ENCODE measurements at regions not wholly inside any gene's neighbourhood (a gene's known extent, or its start where the extent isn't known, plus 50 kb on each side); places are given as distances from the start of the nearest gene placed in this dataset.

GRCh38 chr7:131649003-131649541, 92.6 kb upstream of the PODXL start:
- POLR2A ChIA-PET, result no interaction called here
- DNase-seq (ENCODE audit: low read depth, low spot score) (no peak), FAIRE-seq (no peak)

More at GRCh38 chr7:131649003-131649541, 92.6 kb upstream of the PODXL start:
- no peaks in the 10 kb centered on the region for H3K27me3 ChIP-seq (ENCODE audit: control insufficient read depth in 2 of 2, insufficient read depth in 2 of 2, low read length in 2 of 2)
- TF ChIP-seq CTCF (IDR thresholded peaks at IDR 0.05; ENCODE audit: extremely low read depth in 1 of 2, insufficient read depth in 1 of 2, low read depth in 1 of 2, low read length in 2 of 2), result no peak
- TF ChIP-seq EZH2 (IDR thresholded peaks at IDR 0.05; ENCODE audit: borderline replicate concordance, low read depth, low read length, severe bottlenecking), result no peak
- TF ChIP-seq POLR2A (IDR thresholded peaks at IDR 0.05; ENCODE audit: low read depth, low read length), result no peak
- no peak for TF ChIP-seq JUN (IDR thresholded peaks at IDR 0.05; ENCODE audit: borderline replicate concordance, insufficient read depth, insufficient read length, low read depth)
- no peak for TF ChIP-seq MYC (IDR thresholded peaks at IDR 0.05; ENCODE audit: low read depth, low read length)
- no peak for TF ChIP-seq POLR2AphosphoS5 (IDR thresholded peaks at IDR 0.05; ENCODE audit: insufficient read depth, low read depth, low read length)
- TF ChIP-seq GATA2 (IDR thresholded peaks at IDR 0.05; ENCODE audit: insufficient read depth, insufficient read length, low read depth, low read length), result no peak
- TF ChIP-seq, protein P1, sequence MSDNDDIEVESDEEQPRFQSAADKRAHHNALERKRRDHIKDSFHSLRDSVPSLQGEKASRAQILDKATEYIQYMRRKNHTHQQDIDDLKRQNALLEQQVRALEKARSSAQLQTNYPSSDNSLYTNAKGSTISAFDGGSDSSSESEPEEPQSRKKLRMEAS (IDR thresholded peaks at IDR 0.05; ENCODE audit: insufficient read depth, insufficient read length), result no peak
- TF ChIP-seq FOS (IDR thresholded peaks at IDR 0.05; ENCODE audit: borderline replicate concordance, insufficient read depth, low read length), result no peak
- no peaks in the 10 kb centered on the region for H4K20me1 ChIP-seq (replicated peaks; ENCODE audit: control insufficient read depth, extremely low read depth, insufficient read depth, low read length)
- H3K36me3 ChIP-seq (ENCODE audit: control insufficient read depth in 2 of 2, extremely low read depth in 1 of 2, insufficient read depth in 2 of 2, low read length in 2 of 2), result no peaks in the 10 kb centered on the region
- H3K79me2 ChIP-seq (ENCODE audit: control insufficient read depth, insufficient read depth, low read length), result no peaks in the 10 kb centered on the region
- CTCF ChIA-PET, result interaction anchor here (2.0 kb wide), 1 partner anchor 103 kb away, joined by 10 read pairs; no protein-coding TSS in a partner anchor
- no peaks in the 10 kb centered on the region for H3K9me3 ChIP-seq (replicated peaks; ENCODE audit: control insufficient read depth, insufficient read depth, low read length)
- no peak overlapping the region for H3K9ac ChIP-seq (replicated peaks; ENCODE audit: extremely low read depth, insufficient read depth, low read length)
- no peak overlapping the region for H3K27ac ChIP-seq (ENCODE audit: insufficient read depth, low read depth, low read length)
- H2AFZ ChIP-seq (ENCODE audit: low read depth, low read length), result no peak overlapping the region
- no peak overlapping the region for H3K4me2 ChIP-seq (ENCODE audit: insufficient read depth, low read length)
- peaks cover 11% of the 10 kb centered on the region for H3K4me1 ChIP-seq (ENCODE audit: control insufficient read depth, extremely low read depth, insufficient read depth, low read length)
- no peak overlapping the region for H3K4me3 ChIP-seq (replicated peaks in 1 of 3; ENCODE audit: insufficient read depth in 1 of 3, low read depth in 1 of 3, low read length in 3 of 3)
- no TSS peak for BruUV-seq (replicated peaks)
- dilution Hi-C loops (cut with MboI; ENCODE audit: extremely low pct_ligation_motif_present, low sequenced_read_pairs) (no loop called here), intact Hi-C loops (cut with micrococcal nuclease) (no loop called here)
- no peaks in the 10 kb centered on the region for H3K9me1 ChIP-seq (replicated peaks; ENCODE audit: control insufficient read depth, extremely low read depth, insufficient read depth, low read length)
